HCT116 (cell line): ENCODE measurements at regions not wholly inside any gene's neighbourhood (a gene's known extent, or its start where the extent isn't known, plus 50 kb on each side); places are given as distances from the start of the nearest gene placed in this dataset.

Source experiments
- ATAC-seq: fragments of 200-7000 bp; cut with Tn5 transposase; 2 replicates; pipeline ENCODE4 v1.9.1; 2020; ENCODE audit warnings: mild to moderate bottlenecking, moderate library complexity
- BruUV-seq: library from RNA; stranded (reverse); fragments of 400-500 nt; replicated peaks from 2 replicates; lab custom pipeline; 2021; lab: Mats Ljungman, UMichigan
- CTCF ChIA-PET: fragments of 300-600 bp; sonication (Branson Sonifier 250); formaldehyde crosslinking; loops from one replicate; lab custom pipeline; 2021; ENCODE audit warnings: antibody characterized with exemption; lab: Charles Lee
- POLR2A ChIA-PET: fragments of 300-600, 350-600 bp; sonication (Branson Sonifier 250); formaldehyde crosslinking; loops from one replicate; lab custom pipeline; 2021; ENCODE audit warnings: antibody characterized with exemption; lab: Charles Lee
- RAD21 ChIA-PET, 2 experiments: fragments of 300-600 bp; sonication (Branson Sonifier 250); formaldehyde crosslinking; loops; one replicate each; lab custom pipeline; 2023; ENCODE audit warnings: low total read pairs in 2 of 2; ENCODE audit not compliant: uncharacterized antibody in 2 of 2, unreplicated experiment in 2 of 2, low non-redundant PET in 1 of 2; lab: Charles Lee
- DNase-seq: peaks from one replicate; pipeline ENCODE4 v3.0.0-alpha.2; 2010; ENCODE audit warnings: low read depth, low spot score
- H2AFZ ChIP-seq: fragments of 200-600 bp; shearing (Covaris generic), sonication (generic); 2 replicates; pipeline ENCODE4 v1.6.1; 2017; ENCODE audit warnings: low read depth, mixed run types, mixed read lengths, antibody characterized with exemption, low read length; ENCODE audit not compliant: poor library complexity, severe bottlenecking
- H3K27ac ChIP-seq: 2 replicates; pipeline ENCODE4 v1.5.1; 2012; ENCODE audit warnings: low read depth, low read length
- H3K27me3 ChIP-seq: fragments of 200-600 bp; sonication (generic); 2 replicates; pipeline ENCODE4 v1.6.1; 2016; ENCODE audit warnings: mixed run types, low read length, mixed read lengths; ENCODE audit not compliant: insufficient read depth
- H3K36me3 ChIP-seq, 2 experiments: fragments of 200-500 bp in 1 of 2; fragments of 200-600 bp in 1 of 2; sonication (Bioruptor generic) in 1 of 2; sonication (generic) in 1 of 2; 2 replicates each; pipeline versions ENCODE4 v1.5.1 to v1.6.1; 2014 to 2016; ENCODE audit warnings: low read length in 2 of 2, inconsistent platforms in 1 of 2, mixed read lengths in 1 of 2, mixed run types in 1 of 2; ENCODE audit not compliant: insufficient read depth in 2 of 2, control insufficient read depth in 1 of 2
- H3K4me1 ChIP-seq, 2 experiments: fragments of 200-600 bp in 1 of 2; sonication (generic) in 1 of 2; 2 replicates each; pipeline versions ENCODE4 v1.5.1 to v1.6.1; 2012 to 2017; ENCODE audit warnings: low read length in 2 of 2, inconsistent platforms in 1 of 2, mild to moderate bottlenecking in 1 of 2, mixed read lengths in 1 of 2, mixed run types in 1 of 2, moderate library complexity in 1 of 2; ENCODE audit not compliant: insufficient read depth in 2 of 2, control insufficient read depth in 1 of 2
- H3K4me2 ChIP-seq: fragments of 200-600 bp; sonication (generic); 2 replicates; pipeline ENCODE4 v1.6.1; 2017; ENCODE audit warnings: mixed run types, low read length, mixed read lengths
- H3K4me3 ChIP-seq, 2 experiments: fragments of 200-600 bp in 1 of 2; sonication (generic) in 1 of 2; replicated peaks in 1 of 2; 2 replicates each; pipeline ENCODE4 v1.5.1; 2011 to 2016; ENCODE audit warnings: low read length in 2 of 2, control low read depth in 1 of 2, low read depth in 1 of 2, mild to moderate bottlenecking in 1 of 2, mixed read lengths in 1 of 2, mixed run types in 1 of 2
- H3K79me2 ChIP-seq: fragments of 200-600 bp; sonication (generic); 2 replicates; pipeline ENCODE4 v1.6.1; 2017; ENCODE audit warnings: mild to moderate bottlenecking, mixed run types, low read length, moderate library complexity, mixed read lengths; ENCODE audit not compliant: insufficient read depth
- H3K9ac ChIP-seq: fragments of 200-600 bp; sonication (generic); 2 replicates; pipeline ENCODE4 v1.6.1; 2016; ENCODE audit warnings: low read length, mixed read lengths
- H3K9me2 ChIP-seq: fragments of 200-600 bp; sonication (generic), shearing (Covaris generic); 2 replicates; pipeline ENCODE4 v1.6.1; 2017; ENCODE audit warnings: mixed run types, mild to moderate bottlenecking, moderate library complexity; ENCODE audit not compliant: insufficient read depth
- H3K9me3 ChIP-seq, 2 experiments: fragments of 200-500 bp in 1 of 2; fragments of 200-600 bp in 1 of 2; sonication (Bioruptor generic) in 1 of 2; sonication (generic) in 1 of 2; 2 replicates each; pipeline ENCODE4 v1.6.1; 2014 to 2017; ENCODE audit warnings: low read length in 2 of 2, mixed read lengths in 2 of 2, inconsistent platforms in 1 of 2, low read depth in 1 of 2, mild to moderate bottlenecking in 1 of 2, mixed run types in 1 of 2, moderate library complexity in 1 of 2; ENCODE audit not compliant: control insufficient read depth in 1 of 2, insufficient read depth in 1 of 2
- H4K20me1 ChIP-seq: fragments of 200-600 bp; sonication (generic), shearing (Covaris generic); 2 replicates; pipeline ENCODE4 v1.6.1; 2017; ENCODE audit warnings: mixed run types, mild to moderate bottlenecking, moderate library complexity; ENCODE audit not compliant: insufficient read depth
- ATF3 ChIP-seq: IDR thresholded peaks from 2 replicates; pipeline ENCODE4 v1.6.1; 2012
- CTCF ChIP-seq, 3 experiments: fragments of 200-600 bp in 1 of 3; sonication (generic) in 1 of 3; IDR thresholded peaks in 2 of 3; conservative IDR thresholded peaks in 1 of 3; 2 replicates each; pipeline ENCODE4 v1.5.1; 2012 to 2017; ENCODE audit warnings: low read depth in 2 of 3, low read length in 2 of 3, antibody characterized with exemption in 1 of 3, borderline replicate concordance in 1 of 3, control low read depth in 1 of 3, mild to moderate bottlenecking in 1 of 3, mixed read lengths in 1 of 3, mixed run types in 1 of 3, moderate library complexity in 1 of 3; ENCODE audit not compliant: insufficient read depth in 1 of 3
- EGR1 ChIP-seq: IDR thresholded peaks from 2 replicates; pipeline ENCODE4 v1.6.1; 2012; ENCODE audit warnings: low read depth
- EZH2 ChIP-seq: fragments of 200-600 bp; sonication (generic); IDR thresholded peaks from 2 replicates; pipeline ENCODE4 v1.6.1; 2017; ENCODE audit warnings: antibody characterized with exemption, mixed run types
- FOSL1 ChIP-seq: IDR thresholded peaks from 2 replicates; pipeline ENCODE4 v1.6.1; 2012; ENCODE audit warnings: low read depth
- intact Hi-C: fragments of 100-400 bp; cut with micrococcal nuclease; formaldehyde crosslinking; loops from 2 replicates; pipeline ENCODE4 v1.10.0; 2022
- TF ChIP-seq, protein P1 (sequence below): IDR thresholded peaks from 2 replicates; pipeline ENCODE4 v1.6.1; 2012

- H4K20me1 ChIP-seq = no peaks in the 10 kb centered on the region
- RAD21 ChIA-PET = no interaction called here
- CTCF ChIA-PET = no interaction called here
These were observed 57.5 kb upstream of the MS4A8 start for GRCh38 chr11:60641940-60642339.

More at GRCh38 chr11:60641940-60642339, 57.5 kb upstream of the MS4A8 start:
- no peaks in the 10 kb centered on the region for H3K27me3 ChIP-seq
- no peaks in the 10 kb centered on the region for H3K4me1 ChIP-seq
- no peak overlapping the region for H3K4me3 ChIP-seq
- no peaks in the 10 kb centered on the region for H3K9me2 ChIP-seq
- intact Hi-C loops = no loop called here
- DNase-seq (no peak), ATAC-seq (no peak)
- no peaks in the 10 kb centered on the region for H3K36me3 ChIP-seq
- POLR2A ChIA-PET = no interaction called here
- TF ChIP-seq CTCF (IDR thresholded peaks at IDR 0.05 in 2 of 3, conservative IDR thresholded peaks at IDR 0.05 in 1 of 3; ENCODE audit: borderline replicate concordance in 1 of 3, insufficient read depth in 1 of 3, low read depth in 2 of 3, low read length in 2 of 3) (no peak), ATF3 (no peak), EZH2 (no peak), EGR1 (no peak), FOSL1 (no peak)
- TF ChIP-seq, protein P1, sequence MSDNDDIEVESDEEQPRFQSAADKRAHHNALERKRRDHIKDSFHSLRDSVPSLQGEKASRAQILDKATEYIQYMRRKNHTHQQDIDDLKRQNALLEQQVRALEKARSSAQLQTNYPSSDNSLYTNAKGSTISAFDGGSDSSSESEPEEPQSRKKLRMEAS = no peak
- H2AFZ ChIP-seq = no peak overlapping the region
- no peak overlapping the region for H3K4me2 ChIP-seq
- H3K27ac ChIP-seq = no peak overlapping the region
- no peaks in the 10 kb centered on the region for H3K9me3 ChIP-seq
- BruUV-seq = no TSS peak
- no peak overlapping the region for H3K9ac ChIP-seq
- H3K79me2 ChIP-seq = no peaks in the 10 kb centered on the region
